ENCODE measurements at regions not wholly inside any gene's neighbourhood (a gene's known extent, or its start where the extent isn't known, plus 50 kb on each side); places are given as distances from the start of the nearest gene placed in this dataset.

DNA sequence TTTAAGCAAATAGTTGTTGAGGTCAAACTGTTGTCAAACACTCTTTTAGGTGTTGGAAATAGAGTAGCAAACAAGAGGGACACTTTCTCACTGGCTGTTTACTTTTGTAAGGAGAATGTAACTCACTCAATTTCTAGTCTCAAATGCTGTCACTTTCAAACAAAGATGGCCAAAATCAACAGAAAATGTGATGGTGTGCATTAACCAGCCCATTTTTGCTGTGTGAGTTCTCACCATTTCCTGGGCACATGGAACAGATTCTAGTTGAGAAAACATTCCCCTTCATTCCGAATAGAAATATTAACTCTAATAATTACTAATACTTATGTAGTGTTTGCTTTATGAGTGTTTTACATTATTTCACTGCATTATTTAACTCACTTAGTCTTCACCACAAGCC, 128.2 kb upstream of the XYLT1 start:
- Mint-ChIP-seq H3K27me3 (peaks cover 38% of the 10 kb centered on the region), H3K4me3 (no peak overlapping the region), H3K9me3 (ENCODE audit: insufficient read depth) (peaks cover 4% of the 10 kb centered on the region), H3K27ac (no peak overlapping the region), H3K4me1 (no peaks in the 10 kb centered on the region)
- Histone ChIP-seq H4K20me1 (ENCODE audit: control insufficient read depth, insufficient read depth, low read length, poor library complexity, severe bottlenecking) (no peaks in the 10 kb centered on the region), H3K4me2 (replicated peaks; ENCODE audit: low read depth, low read length, poor library complexity, severe bottlenecking) (no peak overlapping the region), H3K27ac (ENCODE audit: low read length in 2 of 2) (no peak overlapping the region), H3K27me3 (replicated peaks in 1 of 4; ENCODE audit: control extremely low read depth in 1 of 4, control insufficient read depth in 3 of 4, insufficient read depth in 4 of 4, low read length in 3 of 4) (no peaks in the 10 kb centered on the region), H3K9me3 (ENCODE audit: control extremely low read depth in 1 of 3, control insufficient read depth in 2 of 3, insufficient read depth in 1 of 3, low read length in 2 of 3) (peaks cover 6 to 13% (median 6%) of the 10 kb centered on the region in 3 donors), H3K4me3 (ENCODE audit: control extremely low read depth in 1 of 5, extremely low read depth in 1 of 5, insufficient read depth in 1 of 5, low read depth in 2 of 5, low read length in 4 of 5) (no peak overlapping the region), H2AFZ (ENCODE audit: insufficient read depth, low read depth, low read length, poor library complexity, severe bottlenecking) (no peak overlapping the region), H3K79me2 (ENCODE audit: control insufficient read depth, insufficient read depth, low read length) (no peaks in the 10 kb centered on the region), H3K4me1 (ENCODE audit: control insufficient read depth in 2 of 2, insufficient read depth in 2 of 2, low read length in 2 of 2) (no peaks in the 10 kb centered on the region), H3K36me3 (replicated peaks in 1 of 2; ENCODE audit: control extremely low read depth in 1 of 2, control insufficient read depth in 1 of 2, extremely low read depth in 1 of 2, insufficient read depth in 2 of 2, low read length in 1 of 2) (no peaks in the 10 kb centered on the region), H3K9ac (ENCODE audit: low read length) (no peak overlapping the region)
- no CpG with 5 or more reads among the region's 1 CpG for WGBS (ENCODE audit: insufficient coverage)
- ChIA-PET POLR2A (no interaction called here), CTCF (no interaction called here)
- no peak for DNase-seq
- TF ChIP-seq, protein P1, sequence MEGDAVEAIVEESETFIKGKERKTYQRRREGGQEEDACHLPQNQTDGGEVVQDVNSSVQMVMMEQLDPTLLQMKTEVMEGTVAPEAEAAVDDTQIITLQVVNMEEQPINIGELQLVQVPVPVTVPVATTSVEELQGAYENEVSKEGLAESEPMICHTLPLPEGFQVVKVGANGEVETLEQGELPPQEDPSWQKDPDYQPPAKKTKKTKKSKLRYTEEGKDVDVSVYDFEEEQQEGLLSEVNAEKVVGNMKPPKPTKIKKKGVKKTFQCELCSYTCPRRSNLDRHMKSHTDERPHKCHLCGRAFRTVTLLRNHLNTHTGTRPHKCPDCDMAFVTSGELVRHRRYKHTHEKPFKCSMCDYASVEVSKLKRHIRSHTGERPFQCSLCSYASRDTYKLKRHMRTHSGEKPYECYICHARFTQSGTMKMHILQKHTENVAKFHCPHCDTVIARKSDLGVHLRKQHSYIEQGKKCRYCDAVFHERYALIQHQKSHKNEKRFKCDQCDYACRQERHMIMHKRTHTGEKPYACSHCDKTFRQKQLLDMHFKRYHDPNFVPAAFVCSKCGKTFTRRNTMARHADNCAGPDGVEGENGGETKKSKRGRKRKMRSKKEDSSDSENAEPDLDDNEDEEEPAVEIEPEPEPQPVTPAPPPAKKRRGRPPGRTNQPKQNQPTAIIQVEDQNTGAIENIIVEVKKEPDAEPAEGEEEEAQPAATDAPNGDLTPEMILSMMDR (IDR thresholded peaks at IDR 0.05): no peak
- no peak for TF ChIP-seq EZH2 (IDR thresholded peaks at IDR 0.05; ENCODE audit: borderline replicate concordance, insufficient read depth, low read depth, low read length, poor library complexity, severe bottlenecking)
- no peak for ATAC-seq (ENCODE audit: low read depth)
- intact Hi-C loops (cut with micrococcal nuclease): no loop called here

DNA sequence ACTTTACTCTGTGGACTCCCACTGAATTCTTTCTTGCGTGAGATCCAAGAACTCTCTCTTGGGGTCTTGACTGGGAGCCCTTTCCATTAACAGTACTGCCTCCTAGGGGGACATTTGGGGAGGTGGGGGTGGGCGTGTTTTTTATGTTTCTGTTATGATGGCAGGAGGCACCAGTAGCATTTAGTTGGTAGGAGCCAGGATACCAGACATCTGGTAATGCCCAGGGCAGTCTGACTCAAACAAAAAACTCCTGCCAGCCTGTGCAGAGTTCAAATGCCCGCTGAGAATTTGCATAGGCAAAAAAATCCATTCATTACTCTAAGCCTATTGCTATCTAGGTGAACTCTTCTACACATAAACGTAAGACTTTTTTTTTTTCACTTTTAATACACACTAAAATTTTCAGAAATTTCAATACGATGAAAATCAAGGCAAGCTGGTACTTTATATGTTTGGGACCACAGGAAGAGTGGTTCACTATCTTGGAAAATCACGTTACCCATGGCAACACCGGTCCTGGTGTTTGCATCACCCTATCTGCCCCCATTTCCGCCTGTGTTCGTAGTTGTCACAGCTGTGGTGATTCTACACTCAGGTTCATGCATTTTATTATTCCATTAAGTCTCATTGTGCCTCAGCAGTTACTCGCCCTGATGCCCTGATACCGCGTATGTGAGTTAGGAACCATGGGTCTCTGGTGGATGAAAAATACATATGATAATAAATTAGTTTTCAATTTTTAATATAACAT, 121.1 kb upstream of the XYLT1 start:
- Mint-ChIP-seq H3K27ac (no peak overlapping the region), H3K27me3 (peaks cover 42% of the 10 kb centered on the region), H3K4me1 (no peaks in the 10 kb centered on the region), H3K9me3 (ENCODE audit: insufficient read depth) (peaks cover 2% of the 10 kb centered on the region), H3K4me3 (no peak overlapping the region)
- ChIA-PET POLR2A (no interaction called here), CTCF (no interaction called here)
- WGBS (ENCODE audit: insufficient coverage): 100% methylated on average over 2 of the region's 12 CpGs
- Histone ChIP-seq H2AFZ (ENCODE audit: insufficient read depth, low read depth, low read length, poor library complexity, severe bottlenecking) (no peak overlapping the region), H3K9me3 (ENCODE audit: control extremely low read depth in 1 of 3, control insufficient read depth in 2 of 3, insufficient read depth in 1 of 3, low read length in 2 of 3) (peaks cover 0 to 4% (median 1%) of the 10 kb centered on the region in 3 donors), H3K79me2 (ENCODE audit: control insufficient read depth, insufficient read depth, low read length) (no peaks in the 10 kb centered on the region), H4K20me1 (ENCODE audit: control insufficient read depth, insufficient read depth, low read length, poor library complexity, severe bottlenecking) (no peaks in the 10 kb centered on the region), H3K36me3 (replicated peaks in 1 of 2; ENCODE audit: control extremely low read depth in 1 of 2, control insufficient read depth in 1 of 2, extremely low read depth in 1 of 2, insufficient read depth in 2 of 2, low read length in 1 of 2) (no peaks in the 10 kb centered on the region), H3K27ac (ENCODE audit: low read length in 2 of 2) (no peak overlapping the region), H3K9ac (ENCODE audit: low read length) (no peak overlapping the region), H3K4me1 (ENCODE audit: control insufficient read depth in 2 of 2, insufficient read depth in 2 of 2, low read length in 2 of 2) (no peaks in the 10 kb centered on the region), H3K4me3 (ENCODE audit: control extremely low read depth in 1 of 5, extremely low read depth in 1 of 5, insufficient read depth in 1 of 5, low read depth in 2 of 5, low read length in 4 of 5) (no peak overlapping the region), H3K4me2 (replicated peaks; ENCODE audit: low read depth, low read length, poor library complexity, severe bottlenecking) (no peak overlapping the region), H3K27me3 (replicated peaks in 1 of 4; ENCODE audit: control extremely low read depth in 1 of 4, control insufficient read depth in 3 of 4, insufficient read depth in 4 of 4, low read length in 3 of 4) (no peaks in the 10 kb centered on the region)
- intact Hi-C loops (cut with micrococcal nuclease): no loop called here
- TF ChIP-seq, protein P1 (IDR thresholded peaks at IDR 0.05): no peak
- no peak for TF ChIP-seq EZH2 (IDR thresholded peaks at IDR 0.05; ENCODE audit: borderline replicate concordance, insufficient read depth, low read depth, low read length, poor library complexity, severe bottlenecking)
- DNase-seq: no peak
- no peak for ATAC-seq (ENCODE audit: low read depth)

All from B cell (primary cell).